ENCODE measurements at regions not wholly inside any gene's neighbourhood (a gene's known extent, or its start where the extent isn't known, plus 50 kb on each side); places are given as distances from the start of the nearest gene placed in this dataset.

DNA sequence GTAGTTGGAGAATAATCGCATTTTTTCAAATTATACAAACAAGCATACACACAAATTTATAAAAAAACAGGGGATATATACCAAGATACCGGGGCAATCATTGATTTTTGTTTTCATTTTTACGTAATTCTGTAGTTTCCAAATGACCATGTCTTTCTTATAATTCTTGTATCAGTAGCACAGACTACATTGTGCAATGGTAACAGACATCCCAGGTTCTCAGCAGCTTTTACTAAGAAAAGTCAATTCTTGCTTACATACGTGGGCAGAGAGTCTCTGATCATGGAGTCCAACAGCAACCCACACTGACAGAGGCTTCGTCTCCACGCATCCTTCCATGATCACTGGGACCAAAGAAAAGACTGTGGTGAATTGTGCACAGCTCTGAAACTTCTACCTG lies 441.3 kb downstream of the TBL1XR1 start:
- TF ChIP-seq POLR2A (IDR thresholded peaks at IDR 0.05) = no peak
- TF ChIP-seq, protein P1, sequence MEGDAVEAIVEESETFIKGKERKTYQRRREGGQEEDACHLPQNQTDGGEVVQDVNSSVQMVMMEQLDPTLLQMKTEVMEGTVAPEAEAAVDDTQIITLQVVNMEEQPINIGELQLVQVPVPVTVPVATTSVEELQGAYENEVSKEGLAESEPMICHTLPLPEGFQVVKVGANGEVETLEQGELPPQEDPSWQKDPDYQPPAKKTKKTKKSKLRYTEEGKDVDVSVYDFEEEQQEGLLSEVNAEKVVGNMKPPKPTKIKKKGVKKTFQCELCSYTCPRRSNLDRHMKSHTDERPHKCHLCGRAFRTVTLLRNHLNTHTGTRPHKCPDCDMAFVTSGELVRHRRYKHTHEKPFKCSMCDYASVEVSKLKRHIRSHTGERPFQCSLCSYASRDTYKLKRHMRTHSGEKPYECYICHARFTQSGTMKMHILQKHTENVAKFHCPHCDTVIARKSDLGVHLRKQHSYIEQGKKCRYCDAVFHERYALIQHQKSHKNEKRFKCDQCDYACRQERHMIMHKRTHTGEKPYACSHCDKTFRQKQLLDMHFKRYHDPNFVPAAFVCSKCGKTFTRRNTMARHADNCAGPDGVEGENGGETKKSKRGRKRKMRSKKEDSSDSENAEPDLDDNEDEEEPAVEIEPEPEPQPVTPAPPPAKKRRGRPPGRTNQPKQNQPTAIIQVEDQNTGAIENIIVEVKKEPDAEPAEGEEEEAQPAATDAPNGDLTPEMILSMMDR (IDR thresholded peaks at IDR 0.05) = no peak

All from thyroid gland (tissue), 4 donors.